Choroid plexus epithelial cell (primary cell): ENCODE measurements at regions not wholly inside any gene's neighbourhood (a gene's known extent, or its start where the extent isn't known, plus 50 kb on each side); places are given as distances from the start of the nearest gene placed in this dataset.

Source experiments
- DNase-seq: peaks from one replicate; pipeline ENCODE4 v3.0.0-alpha.2; 2010; ENCODE audit warnings: low read depth
- H3K4me3 ChIP-seq: 2 replicates; pipeline ENCODE4 v1.5.1; 2011; ENCODE audit warnings: low read depth, mild to moderate bottlenecking, control low read depth, low read length, moderate library complexity
- TF ChIP-seq, protein P1 (sequence below): conservative IDR thresholded peaks from 2 replicates; pipeline ENCODE4 v1.5.1; 2011; ENCODE audit warnings: low read depth, mild to moderate bottlenecking, control low read depth, inconsistent platforms, low read length, moderate library complexity

- DNase-seq: no peak
- no peak overlapping the region for H3K4me3 ChIP-seq
- TF ChIP-seq, protein P1, sequence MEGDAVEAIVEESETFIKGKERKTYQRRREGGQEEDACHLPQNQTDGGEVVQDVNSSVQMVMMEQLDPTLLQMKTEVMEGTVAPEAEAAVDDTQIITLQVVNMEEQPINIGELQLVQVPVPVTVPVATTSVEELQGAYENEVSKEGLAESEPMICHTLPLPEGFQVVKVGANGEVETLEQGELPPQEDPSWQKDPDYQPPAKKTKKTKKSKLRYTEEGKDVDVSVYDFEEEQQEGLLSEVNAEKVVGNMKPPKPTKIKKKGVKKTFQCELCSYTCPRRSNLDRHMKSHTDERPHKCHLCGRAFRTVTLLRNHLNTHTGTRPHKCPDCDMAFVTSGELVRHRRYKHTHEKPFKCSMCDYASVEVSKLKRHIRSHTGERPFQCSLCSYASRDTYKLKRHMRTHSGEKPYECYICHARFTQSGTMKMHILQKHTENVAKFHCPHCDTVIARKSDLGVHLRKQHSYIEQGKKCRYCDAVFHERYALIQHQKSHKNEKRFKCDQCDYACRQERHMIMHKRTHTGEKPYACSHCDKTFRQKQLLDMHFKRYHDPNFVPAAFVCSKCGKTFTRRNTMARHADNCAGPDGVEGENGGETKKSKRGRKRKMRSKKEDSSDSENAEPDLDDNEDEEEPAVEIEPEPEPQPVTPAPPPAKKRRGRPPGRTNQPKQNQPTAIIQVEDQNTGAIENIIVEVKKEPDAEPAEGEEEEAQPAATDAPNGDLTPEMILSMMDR: no peak
Measured at GRCh38 chr6:3594201-3594600, 137.4 kb upstream of the SLC22A23 start.

- TF ChIP-seq, protein P1: no peak
- DNase-seq: no peak
Measured at GRCh38 chr6:3593161-3593560, 136.3 kb upstream of the SLC22A23 start.

GRCh38 chr6:3592371-3592941 lies 135.6 kb upstream of the SLC22A23 start:
- TF ChIP-seq, protein P1: no peak
- no peak overlapping the region for H3K4me3 ChIP-seq
- peak; percentile 98 for DNase-seq

More at GRCh38 chr6:3593161-3593560, 136.3 kb upstream of the SLC22A23 start:
- no peak overlapping the region for H3K4me3 ChIP-seq

DNA sequence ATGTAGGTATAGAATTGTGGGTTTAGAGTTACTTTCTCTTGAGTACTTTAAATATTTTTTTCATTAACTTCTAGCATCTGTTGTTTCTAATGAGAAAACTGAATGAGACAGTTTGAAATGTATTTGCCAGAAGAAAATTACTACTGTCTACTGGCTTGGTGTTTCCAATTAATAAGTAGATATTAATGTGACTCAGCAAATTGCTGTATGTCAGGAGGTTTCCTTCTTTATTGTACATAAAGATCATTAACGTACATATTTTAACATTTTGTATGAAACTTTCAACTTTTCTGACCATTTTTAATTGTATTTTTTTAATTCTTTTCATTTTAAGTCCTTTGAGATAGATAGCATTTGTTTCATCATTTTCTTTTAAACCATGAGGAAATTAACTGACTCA lies 135.1 kb upstream of the SLC22A23 start:
- DNase-seq: no peak
- no peak overlapping the region for H3K4me3 ChIP-seq
- TF ChIP-seq, protein P1: no peak

DNA sequence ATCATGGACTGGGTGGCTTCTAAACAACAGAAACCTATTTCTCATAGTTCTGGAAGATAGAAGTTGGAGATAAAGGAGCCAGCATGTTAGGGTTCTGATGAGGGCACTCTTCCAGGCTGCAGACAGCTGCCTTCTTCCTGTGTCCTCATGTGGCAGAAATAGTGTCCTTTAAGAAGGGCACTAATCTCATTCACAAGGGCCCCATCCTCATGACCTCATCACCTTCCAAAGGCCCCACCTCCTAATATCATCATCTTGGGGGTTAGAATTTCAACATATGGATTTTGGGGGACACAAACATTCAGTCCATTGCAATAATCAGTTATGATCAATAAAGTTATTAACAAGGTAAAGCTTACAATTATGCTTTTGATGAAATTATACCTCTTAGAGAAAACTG lies 130.8 kb upstream of the SLC22A23 start:
- TF ChIP-seq, protein P1: no peak

DNA sequence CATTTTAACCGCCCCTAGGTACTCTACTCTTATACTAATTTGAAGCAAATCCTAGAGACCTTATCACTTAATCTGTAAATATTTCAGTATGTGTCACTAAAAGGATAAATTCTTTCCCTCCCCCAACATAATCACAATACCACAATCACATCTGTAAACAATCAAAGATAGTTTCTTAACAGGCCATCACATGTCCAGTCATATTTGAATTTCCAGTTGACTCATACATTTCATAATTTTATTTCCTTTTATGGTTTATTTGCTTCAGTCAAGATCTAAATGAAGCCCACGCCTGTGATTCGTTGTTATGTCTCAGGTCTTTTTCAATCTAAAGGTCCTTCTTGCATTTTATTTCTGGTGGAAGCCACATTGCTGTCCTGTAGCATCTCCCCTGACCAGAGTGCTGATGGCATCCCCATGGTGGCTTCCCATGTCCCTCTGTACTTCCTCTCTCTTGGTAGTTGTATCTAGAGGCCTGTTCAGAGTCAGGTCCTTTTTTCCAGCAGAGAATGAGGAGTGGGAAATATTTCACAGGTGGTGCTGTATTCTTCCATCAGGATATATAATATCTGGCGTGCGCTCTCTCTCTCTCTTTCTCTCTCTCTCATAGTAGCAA lies 128.6 kb upstream of the SLC22A23 start:
- TF ChIP-seq, protein P1: no peak
- DNase-seq: peak; percentile 86
- no peak overlapping the region for H3K4me3 ChIP-seq

More for the DNA sequence above, 130.8 kb upstream of the SLC22A23 start:
- no peak for DNase-seq
- no peak overlapping the region for H3K4me3 ChIP-seq

DNA sequence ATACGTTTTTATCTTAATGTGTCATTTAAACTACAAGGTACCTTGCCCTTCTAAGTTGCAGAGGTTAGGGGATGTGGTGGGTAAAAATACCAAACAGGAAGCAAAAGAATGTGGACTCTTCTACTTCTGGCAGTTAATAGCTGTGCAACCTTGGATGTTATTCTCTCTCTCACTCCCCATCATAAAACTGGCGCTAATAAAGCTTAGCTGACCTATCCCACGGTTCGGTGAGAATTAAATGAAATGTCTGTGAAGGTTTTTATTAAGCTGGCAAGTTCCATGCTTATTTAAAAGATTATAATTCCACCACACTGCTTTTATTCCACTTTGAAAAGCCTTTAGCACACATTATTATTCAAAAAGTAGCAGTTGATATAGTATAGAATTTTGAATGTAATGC lies 127.8 kb upstream of the SLC22A23 start:
- TF ChIP-seq, protein P1: no peak
- DNase-seq: peak; percentile 82
- H3K4me3 ChIP-seq: no peak overlapping the region
